ENCODE measurements at regions not wholly inside any gene's neighbourhood (a gene's known extent, or its start where the extent isn't known, plus 50 kb on each side); places are given as distances from the start of the nearest gene placed in this dataset.

- Histone ChIP-seq H3K4me1 (no peaks in the 10 kb centered on the region), H3K9me3 (no peaks in the 10 kb centered on the region), H3K27me3 (ENCODE audit: low read depth) (peaks cover 1% of the 10 kb centered on the region), H3K4me3 (no peak overlapping the region), H3K36me3 (no peaks in the 10 kb centered on the region), H3K27ac (no peak overlapping the region)
- no peak for TF ChIP-seq CTCF (IDR thresholded peaks at IDR 0.05)
- no peak for ATAC-seq
- intact Hi-C loops (cut with DNase I): no loop called here
- no peak for DNase-seq
These were observed 114.3 kb upstream of the RPH3A start for GRCh38 chr12:112677050-112677765.

GRCh38 chr12:112680993-112681392, 110.6 kb upstream of the RPH3A start:
- intact Hi-C loops (cut with DNase I): no loop called here
- H3K27me3 ChIP-seq (ENCODE audit: low read depth): peaks cover 7% of the 10 kb centered on the region
- no peak for TF ChIP-seq CTCF (IDR thresholded peaks at IDR 0.05)

GRCh38 chr12:112682586-112682985, 109.0 kb upstream of the RPH3A start:
- no peaks in the 10 kb centered on the region for H3K36me3 ChIP-seq
- TF ChIP-seq CTCF (IDR thresholded peaks at IDR 0.05): no peak
- no peak for DNase-seq
- H3K27me3 ChIP-seq (ENCODE audit: low read depth): peaks cover 7% of the 10 kb centered on the region
- H3K4me3 ChIP-seq: no peak overlapping the region
- no peaks in the 10 kb centered on the region for H3K9me3 ChIP-seq
- no peak for ATAC-seq
- H3K4me1 ChIP-seq: no peaks in the 10 kb centered on the region
- intact Hi-C loops (cut with DNase I): no loop called here
- no peak overlapping the region for H3K27ac ChIP-seq

More at GRCh38 chr12:112680993-112681392, 110.6 kb upstream of the RPH3A start:
- ATAC-seq: no peak
- no peaks in the 10 kb centered on the region for H3K9me3 ChIP-seq
- no peaks in the 10 kb centered on the region for H3K4me1 ChIP-seq
- no peak overlapping the region for H3K27ac ChIP-seq
- no peak overlapping the region for H3K4me3 ChIP-seq
- DNase-seq: no peak
- H3K36me3 ChIP-seq: no peaks in the 10 kb centered on the region

- no peak overlapping the region for H3K27ac ChIP-seq
- TF ChIP-seq CTCF (IDR thresholded peaks at IDR 0.05): no peak
These were observed 106.8 kb upstream of the RPH3A start for GRCh38 chr12:112684742-112685141.

GRCh38 chr12:112685321-112685720, 106.2 kb upstream of the RPH3A start:
- H3K4me3 ChIP-seq: no peak overlapping the region
- no peak overlapping the region for H3K27ac ChIP-seq
- intact Hi-C loops (cut with DNase I): no loop called here
- no peaks in the 10 kb centered on the region for H3K36me3 ChIP-seq
- ATAC-seq (no peak), DNase-seq (no peak)
- TF ChIP-seq CTCF (IDR thresholded peaks at IDR 0.05): no peak
- H3K4me1 ChIP-seq: no peaks in the 10 kb centered on the region
- no peaks in the 10 kb centered on the region for H3K9me3 ChIP-seq
- H3K27me3 ChIP-seq (ENCODE audit: low read depth): peaks cover 7% of the 10 kb centered on the region

More at GRCh38 chr12:112684742-112685141, 106.8 kb upstream of the RPH3A start:
- peaks cover 7% of the 10 kb centered on the region for H3K27me3 ChIP-seq (ENCODE audit: low read depth)
- DNase-seq (no peak), ATAC-seq (no peak)
- H3K4me3 ChIP-seq: no peak overlapping the region
- H3K36me3 ChIP-seq: no peaks in the 10 kb centered on the region
- intact Hi-C loops (cut with DNase I): no loop called here
- H3K4me1 ChIP-seq: no peaks in the 10 kb centered on the region
- no peaks in the 10 kb centered on the region for H3K9me3 ChIP-seq
